ENCODE measurements at regions not wholly inside any gene's neighbourhood (a gene's known extent, or its start where the extent isn't known, plus 50 kb on each side); places are given as distances from the start of the nearest gene placed in this dataset.

GRCh38 chr13:112325142-112325808, 50.9 kb upstream of the SPACA7 start:
- H3K27ac ChIP-seq, result no peak overlapping the region
- WGBS, 5 donors, result 60 to 67% (median 66%) methylated on average over 26 of the region's 26 CpGs
- no peak overlapping the region for H3K4me3 ChIP-seq
- no peaks in the 10 kb centered on the region for H3K9me3 ChIP-seq
- TF ChIP-seq EP300 (IDR thresholded peaks at IDR 0.05) (no peak), CTCF (IDR thresholded peaks at IDR 0.05) (no peak), POLR2AphosphoS5 (IDR thresholded peaks at IDR 0.05) (no peak), POLR2A (IDR thresholded peaks at IDR 0.05) (no peak)
- intact Hi-C loops (cut with DNase I; ENCODE audit: low total_unique reads), result no loop called here
- no peaks in the 10 kb centered on the region for H3K4me1 ChIP-seq
- H3K36me3 ChIP-seq, result no peaks in the 10 kb centered on the region
- DNase-seq, result no peak
- peaks cover 0 to 60% (median 5%) of the 10 kb centered on the region in 3 donors for H3K27me3 ChIP-seq

GRCh38 chr13:112325920-112326645, 50.1 kb upstream of the SPACA7 start:
- Histone ChIP-seq H3K4me3 (no peak overlapping the region), H3K27ac (no peak overlapping the region), H3K4me1 (peaks cover 0 to 7% (median 0%) of the 10 kb centered on the region in 4 donors), H3K9me3 (no peaks in the 10 kb centered on the region), H3K36me3 (no peaks in the 10 kb centered on the region), H3K27me3 (peaks cover 6 to 63% (median 13%) of the 10 kb centered on the region in 3 donors)
- WGBS, 5 donors, result 72 to 85% (median 76%) methylated on average over 15 to 26 of the region's 26 CpGs
- intact Hi-C loops (cut with DNase I; ENCODE audit: low total_unique reads), result no loop called here
- no peak for TF ChIP-seq EP300 (IDR thresholded peaks at IDR 0.05)
- no peak for TF ChIP-seq POLR2AphosphoS5 (IDR thresholded peaks at IDR 0.05)
- no peak for TF ChIP-seq POLR2A (IDR thresholded peaks at IDR 0.05)
- no peak for TF ChIP-seq CTCF (IDR thresholded peaks at IDR 0.05)
- DNase-seq, result peak in 1 of 2 donors; percentile 46
